HEK293 (cell line): ENCODE measurements at regions not wholly inside any gene's neighbourhood (a gene's known extent, or its start where the extent isn't known, plus 50 kb on each side); places are given as distances from the start of the nearest gene placed in this dataset.

Source experiments
- ZNF157 ChIP-seq: fragments of 450-650 bp; formaldehyde crosslinking; IDR thresholded peaks from 2 replicates; pipeline ENCODE4 v1.5.1; 2016; ENCODE audit warnings: missing biosample characterization, missing genetic modification characterization
- ZNF302 ChIP-seq: fragments of 450-650 bp; formaldehyde crosslinking; IDR thresholded peaks from 2 replicates; pipeline ENCODE4 v1.5.1; 2016; ENCODE audit warnings: missing biosample characterization, missing genetic modification characterization, low read depth
- TF ChIP-seq, protein P1 (sequence below): fragments of 450-650 bp; formaldehyde crosslinking; IDR thresholded peaks from 2 replicates; pipeline ENCODE4 v1.5.1; 2016; ENCODE audit warnings: missing biosample characterization, missing genetic modification characterization

DNA sequence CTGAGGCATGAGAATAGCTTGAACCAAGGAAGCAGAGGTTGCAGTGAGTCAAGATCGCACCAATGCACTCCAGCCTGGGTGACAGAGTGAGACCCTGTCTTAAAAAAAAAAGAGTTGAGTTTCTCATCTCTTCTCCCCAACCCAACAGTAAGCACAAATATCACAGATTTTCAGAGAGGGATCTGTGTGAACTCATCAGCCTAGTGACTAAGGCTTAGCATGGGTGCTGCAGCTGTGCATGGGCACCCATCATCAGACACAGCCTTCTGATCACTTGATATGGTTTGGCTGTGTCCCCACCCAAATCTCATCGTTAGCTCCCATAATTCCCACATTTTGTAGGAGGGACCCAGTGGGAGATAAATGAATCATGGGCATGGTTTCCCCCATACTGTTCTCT lies 298.9 kb downstream of the PCNX1 start:
- TF ChIP-seq, protein P1, sequence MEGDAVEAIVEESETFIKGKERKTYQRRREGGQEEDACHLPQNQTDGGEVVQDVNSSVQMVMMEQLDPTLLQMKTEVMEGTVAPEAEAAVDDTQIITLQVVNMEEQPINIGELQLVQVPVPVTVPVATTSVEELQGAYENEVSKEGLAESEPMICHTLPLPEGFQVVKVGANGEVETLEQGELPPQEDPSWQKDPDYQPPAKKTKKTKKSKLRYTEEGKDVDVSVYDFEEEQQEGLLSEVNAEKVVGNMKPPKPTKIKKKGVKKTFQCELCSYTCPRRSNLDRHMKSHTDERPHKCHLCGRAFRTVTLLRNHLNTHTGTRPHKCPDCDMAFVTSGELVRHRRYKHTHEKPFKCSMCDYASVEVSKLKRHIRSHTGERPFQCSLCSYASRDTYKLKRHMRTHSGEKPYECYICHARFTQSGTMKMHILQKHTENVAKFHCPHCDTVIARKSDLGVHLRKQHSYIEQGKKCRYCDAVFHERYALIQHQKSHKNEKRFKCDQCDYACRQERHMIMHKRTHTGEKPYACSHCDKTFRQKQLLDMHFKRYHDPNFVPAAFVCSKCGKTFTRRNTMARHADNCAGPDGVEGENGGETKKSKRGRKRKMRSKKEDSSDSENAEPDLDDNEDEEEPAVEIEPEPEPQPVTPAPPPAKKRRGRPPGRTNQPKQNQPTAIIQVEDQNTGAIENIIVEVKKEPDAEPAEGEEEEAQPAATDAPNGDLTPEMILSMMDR: no peak
- no peak for TF ChIP-seq ZNF302 (tag by site-specific recombination)
- no peak for TF ChIP-seq ZNF157 (tag by site-specific recombination)
